ENCODE measurements at regions not wholly inside any gene's neighbourhood (a gene's known extent, or its start where the extent isn't known, plus 50 kb on each side); places are given as distances from the start of the nearest gene placed in this dataset.

- no peak for DNase-seq (ENCODE audit: low read depth in 2 of 2)
These were observed 336.4 kb downstream of the ZNF536 start for GRCh38 chr19:30708416-30709178.

GRCh38 chr19:30704771-30705330 lies 332.7 kb downstream of the ZNF536 start:
- no peak for DNase-seq (ENCODE audit: low read depth in 2 of 2)

GRCh38 chr19:30703645-30704044 lies 331.5 kb downstream of the ZNF536 start:
- no peak for DNase-seq (ENCODE audit: low read depth in 2 of 2)

- no peak for DNase-seq (ENCODE audit: low read depth in 2 of 2)
These were observed 329.0 kb downstream of the ZNF536 start for GRCh38 chr19:30701178-30701577.

GRCh38 chr19:30699871-30700280 lies 327.7 kb downstream of the ZNF536 start:
- no peak for DNase-seq (ENCODE audit: low read depth in 2 of 2)

- DNase-seq (ENCODE audit: low read depth in 2 of 2) = no peak
These were observed 324.3 kb downstream of the ZNF536 start for GRCh38 chr19:30696514-30696913.

- DNase-seq (ENCODE audit: low read depth in 2 of 2) = no peak
These were observed 323.1 kb downstream of the ZNF536 start for GRCh38 chr19:30695171-30695875.

GRCh38 chr19:30694156-30694755 lies 322.1 kb downstream of the ZNF536 start:
- no peak for DNase-seq (ENCODE audit: low read depth in 2 of 2)

- no peak for DNase-seq (ENCODE audit: low read depth in 2 of 2)
These were observed 320.8 kb downstream of the ZNF536 start for GRCh38 chr19:30692879-30693503.

- no peak for DNase-seq (ENCODE audit: low read depth in 2 of 2)
These were observed 320.1 kb downstream of the ZNF536 start for GRCh38 chr19:30692181-30692811.

GRCh38 chr19:30691819-30692166 lies 319.6 kb downstream of the ZNF536 start:
- no peak for DNase-seq (ENCODE audit: low read depth in 2 of 2)

GRCh38 chr19:30690935-30691818 lies 319.0 kb downstream of the ZNF536 start:
- DNase-seq (ENCODE audit: low read depth in 2 of 2) = no peak

- DNase-seq (ENCODE audit: low read depth in 2 of 2) = no peak
These were observed 318.3 kb downstream of the ZNF536 start for GRCh38 chr19:30690525-30690924.

- DNase-seq (ENCODE audit: low read depth in 2 of 2) = no peak
These were observed 317.3 kb downstream of the ZNF536 start for GRCh38 chr19:30689474-30689873.

- no peak for DNase-seq (ENCODE audit: low read depth in 2 of 2)
These were observed 316.5 kb downstream of the ZNF536 start for GRCh38 chr19:30688696-30689095.

- DNase-seq (ENCODE audit: low read depth in 2 of 2) = no peak
These were observed 314.8 kb downstream of the ZNF536 start for GRCh38 chr19:30686826-30687566.

- DNase-seq (ENCODE audit: low read depth in 2 of 2) = no peak
These were observed 314.1 kb downstream of the ZNF536 start for GRCh38 chr19:30686176-30686820.

- no peak for DNase-seq (ENCODE audit: low read depth in 2 of 2)
These were observed 313.3 kb downstream of the ZNF536 start for GRCh38 chr19:30685426-30686000.

GRCh38 chr19:30684613-30685012 lies 312.4 kb downstream of the ZNF536 start:
- no peak for DNase-seq (ENCODE audit: low read depth in 2 of 2)

All from stimulated activated CD4-positive, alpha-beta T cell treated with anti-CD3 and anti-CD28 coated beads, Interleukin-4, amount 100 ng/mL, for 48 hours (primary cell).